ENCODE measurements at regions not wholly inside any gene's neighbourhood (a gene's known extent, or its start where the extent isn't known, plus 50 kb on each side); places are given as distances from the start of the nearest gene placed in this dataset.
"Not testable (repeated sequence)": the region's sequence is repeated elsewhere in the genome, so short reads cannot be mapped to it uniquely, and the experiment has no call there.

GRCh38 chr6:94190030-94190429 is 770.7 kb upstream of the EPHA7 start:
- no peak overlapping the region for H3K4me3 ChIP-seq (replicated peaks; ENCODE audit: low read depth, low read length)
- TF ChIP-seq CTCF (IDR thresholded peaks at IDR 0.05; ENCODE audit: low read depth, low read length, missing control alignments): no peak
- DNase-seq (ENCODE audit: extremely low read depth, low read depth): no peak

- H3K4me3 ChIP-seq (replicated peaks; ENCODE audit: low read depth, low read length): no peak overlapping the region
- no peak for TF ChIP-seq CTCF (IDR thresholded peaks at IDR 0.05; ENCODE audit: low read depth, low read length, missing control alignments)
- no peak for DNase-seq (ENCODE audit: extremely low read depth, low read depth)
Observed at GRCh38 chr6:94184666-94185464, 765.5 kb upstream of the EPHA7 start.

GRCh38 chr6:94177429-94177828 is 758.1 kb upstream of the EPHA7 start:
- no peak for TF ChIP-seq CTCF (IDR thresholded peaks at IDR 0.05; ENCODE audit: low read depth, low read length, missing control alignments)
- DNase-seq (ENCODE audit: extremely low read depth, low read depth): no peak
- H3K4me3 ChIP-seq (replicated peaks; ENCODE audit: low read depth, low read length): no peak overlapping the region

GRCh38 chr6:94175465-94175864 is 756.1 kb upstream of the EPHA7 start:
- no peak for TF ChIP-seq CTCF (IDR thresholded peaks at IDR 0.05; ENCODE audit: low read depth, low read length, missing control alignments)
- DNase-seq (ENCODE audit: extremely low read depth, low read depth): no peak
- no peak overlapping the region for H3K4me3 ChIP-seq (replicated peaks; ENCODE audit: low read depth, low read length)

GRCh38 chr6:94163877-94164276 is 744.5 kb upstream of the EPHA7 start:
- TF ChIP-seq CTCF (IDR thresholded peaks at IDR 0.05; ENCODE audit: low read depth, low read length, missing control alignments): no peak
- DNase-seq (ENCODE audit: extremely low read depth, low read depth): no peak
- H3K4me3 ChIP-seq (replicated peaks; ENCODE audit: low read depth, low read length): no peak overlapping the region

GRCh38 chr6:94150886-94151285 is 731.5 kb upstream of the EPHA7 start:
- H3K4me3 ChIP-seq (replicated peaks; ENCODE audit: low read depth, low read length): no peak overlapping the region
- DNase-seq (ENCODE audit: extremely low read depth, low read depth): no peak
- TF ChIP-seq CTCF (IDR thresholded peaks at IDR 0.05; ENCODE audit: low read depth, low read length, missing control alignments): no peak

GRCh38 chr6:94144807-94145206 is 725.4 kb upstream of the EPHA7 start:
- no peak overlapping the region for H3K4me3 ChIP-seq (replicated peaks; ENCODE audit: low read depth, low read length)
- TF ChIP-seq CTCF (IDR thresholded peaks at IDR 0.05; ENCODE audit: low read depth, low read length, missing control alignments): no peak
- DNase-seq (ENCODE audit: extremely low read depth, low read depth): no peak

- DNase-seq (ENCODE audit: extremely low read depth, low read depth); H3K4me3 ChIP-seq (replicated peaks; ENCODE audit: low read depth, low read length): not testable (repeated sequence)
Observed at GRCh38 chr6:94137178-94137577, 717.8 kb upstream of the EPHA7 start.
